Hematopoietic multipotent progenitor cell treated with erythropoietin and hydrocortisone succinate and interleukin-3 and kit ligand, for 6 days (in vitro differentiated cells): ENCODE measurements at regions not wholly inside any gene's neighbourhood (a gene's known extent, or its start where the extent isn't known, plus 50 kb on each side); places are given as distances from the start of the nearest gene placed in this dataset.
"Not testable (repeated sequence)": the region's sequence is repeated elsewhere in the genome, so short reads cannot be mapped to it uniquely, and the experiment has no call there.

Source experiments
- DNase-seq: peaks from one replicate; pipeline ENCODE4 v3.0.0-alpha.2; 2015

- no peak for DNase-seq
Measured at GRCh38 chr16:8436931-8437330, 153.4 kb downstream of the TMEM114 start.

DNA sequence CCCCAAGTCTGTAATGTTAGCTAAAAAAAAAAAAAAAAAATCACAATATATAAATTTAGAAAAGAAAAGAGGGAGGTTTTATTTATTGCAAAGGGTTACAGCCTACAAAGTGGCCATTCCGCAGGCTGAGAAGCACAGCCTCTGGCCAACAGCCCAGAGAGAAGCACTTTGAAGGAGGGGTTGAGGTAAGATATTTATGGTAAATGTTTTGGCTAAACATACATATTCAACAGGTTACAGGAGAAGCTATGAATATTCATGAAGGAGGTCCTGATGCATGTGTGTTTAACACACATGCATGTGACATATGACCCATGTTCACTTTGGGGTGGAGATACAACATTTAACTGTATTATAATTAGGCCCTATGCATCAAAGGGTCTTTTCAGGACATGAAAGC is 158.5 kb downstream of the TMEM114 start:
- no peak for DNase-seq

DNA sequence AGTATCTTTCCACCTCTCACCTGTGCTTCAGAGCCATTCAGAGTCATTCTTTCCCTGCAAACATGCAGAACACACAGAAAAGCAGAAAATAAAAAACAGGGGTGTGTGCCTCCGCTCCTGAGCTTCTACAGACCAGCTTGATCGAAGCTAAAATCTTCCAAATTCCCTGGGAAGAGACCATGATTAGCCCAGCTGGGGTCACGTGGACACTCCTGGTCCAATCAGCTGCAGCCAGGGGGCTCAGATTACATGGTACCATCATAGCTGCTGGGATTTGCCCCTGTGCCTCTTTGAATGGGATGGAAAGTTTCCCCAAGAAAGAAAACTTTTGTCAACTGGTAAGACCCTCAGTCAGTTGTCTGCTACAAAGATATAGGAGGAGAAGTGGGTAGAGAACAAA is 159.9 kb downstream of the TMEM114 start:
- DNase-seq = no peak

GRCh38 chr16:8426569-8426968 is 163.7 kb downstream of the TMEM114 start:
- DNase-seq = no peak

- DNase-seq = no peak
Measured at GRCh38 chr16:8417145-8417544, 173.2 kb downstream of the TMEM114 start.

DNA sequence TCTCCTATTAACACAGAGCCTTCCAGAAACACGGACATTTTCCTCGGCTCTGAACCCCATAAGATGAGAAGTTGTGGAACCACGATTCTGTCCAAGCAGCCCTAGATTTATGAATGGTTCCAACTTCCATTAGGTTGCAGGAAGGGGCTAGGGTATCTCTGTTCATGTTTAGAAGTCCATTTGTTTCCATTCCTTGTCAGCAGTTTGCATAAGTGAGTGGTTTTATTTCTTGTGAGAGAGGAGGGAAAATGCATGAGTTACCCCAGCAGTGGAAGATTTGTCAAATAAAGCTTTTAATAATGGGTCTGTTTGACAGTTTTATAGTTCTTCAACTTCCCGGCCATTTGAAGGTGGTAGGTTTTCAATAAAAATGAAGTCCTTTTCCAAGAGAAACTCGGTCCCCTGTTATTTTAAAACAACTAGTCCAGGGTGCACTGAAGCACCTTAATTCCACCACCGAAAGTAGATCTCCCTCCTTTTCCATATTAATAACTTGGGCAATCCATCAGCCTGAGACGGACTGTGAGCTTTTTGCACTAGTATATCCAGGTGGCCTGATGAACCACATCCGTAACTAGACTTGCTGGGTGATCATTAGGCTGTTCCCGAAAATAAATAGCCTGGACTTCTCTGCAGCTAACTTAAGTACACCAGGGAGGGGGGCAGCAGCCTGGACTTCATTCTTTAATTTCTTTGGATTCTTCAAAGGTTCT is 181.3 kb downstream of the TMEM114 start:
- DNase-seq = no peak

DNA sequence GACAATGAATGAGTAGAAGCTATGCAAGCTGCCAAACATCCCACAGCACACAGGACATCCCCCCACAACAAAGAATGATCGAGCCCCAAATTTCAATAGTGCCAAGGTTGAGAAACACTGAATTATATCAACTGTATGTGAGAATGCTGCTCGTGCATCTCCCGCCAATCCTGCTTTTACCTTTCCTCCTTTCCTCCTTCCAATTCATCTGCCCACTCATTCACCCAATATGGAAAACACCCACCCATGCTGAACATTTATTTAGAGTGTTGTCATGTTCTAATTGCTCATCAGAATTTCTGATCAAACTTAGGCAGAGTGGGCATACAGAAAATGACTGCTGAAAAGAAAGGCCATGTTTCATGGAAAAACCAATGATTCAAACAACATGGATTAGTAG is 183.0 kb downstream of the TMEM114 start:
- no peak for DNase-seq

GRCh38 chr16:8403978-8404749 is 186.1 kb downstream of the TMEM114 start:
- no peak for DNase-seq

- DNase-seq = no peak
Measured at GRCh38 chr16:8402981-8403843, 187.1 kb downstream of the TMEM114 start.

GRCh38 chr16:8400683-8401082 is 189.6 kb downstream of the TMEM114 start:
- not testable (repeated sequence) for DNase-seq

DNA sequence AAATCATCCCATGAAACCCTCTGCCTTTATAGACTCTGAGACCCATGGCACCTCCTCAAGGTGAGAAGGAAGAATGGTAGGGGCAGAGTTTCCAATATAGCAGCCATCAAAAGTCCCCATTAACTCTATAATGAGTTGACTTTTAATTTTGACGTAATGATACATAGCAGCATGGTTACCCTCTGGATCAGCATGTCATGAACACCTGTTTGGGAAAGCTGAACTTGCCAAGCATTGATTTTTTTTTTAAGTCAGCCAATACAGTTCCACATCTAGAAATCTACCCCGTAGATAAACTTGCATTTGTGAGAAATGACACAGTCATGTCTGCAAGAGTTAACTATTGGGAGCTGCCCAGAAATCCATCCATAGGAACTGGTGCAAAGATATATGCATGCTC is 191.8 kb downstream of the TMEM114 start:
- no peak for DNase-seq

DNA sequence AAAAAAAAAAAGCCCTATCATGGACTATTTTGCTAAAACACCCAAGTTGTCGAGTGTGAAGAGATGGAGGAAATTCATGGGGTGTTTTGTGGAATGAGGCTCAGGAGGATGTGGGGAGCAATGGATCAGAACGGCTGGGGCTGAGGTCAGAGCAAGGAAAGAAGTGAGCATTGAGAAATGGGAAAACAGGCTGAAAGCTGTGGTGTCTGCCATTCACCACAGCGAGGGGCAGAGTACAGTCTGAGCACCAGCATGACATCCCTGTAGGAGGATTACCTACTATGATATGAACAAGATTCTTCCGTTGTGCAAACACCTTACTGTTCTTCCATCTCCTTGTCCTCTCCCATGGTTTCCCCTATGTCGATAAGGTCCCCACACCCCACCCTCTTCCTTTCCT is 193.1 kb downstream of the TMEM114 start:
- DNase-seq = no peak

- no peak for DNase-seq
Measured at GRCh38 chr16:8396463-8396862, 193.8 kb downstream of the TMEM114 start.

- no peak for DNase-seq
Measured at GRCh38 chr16:8391257-8391656, 199.1 kb downstream of the TMEM114 start.

DNA sequence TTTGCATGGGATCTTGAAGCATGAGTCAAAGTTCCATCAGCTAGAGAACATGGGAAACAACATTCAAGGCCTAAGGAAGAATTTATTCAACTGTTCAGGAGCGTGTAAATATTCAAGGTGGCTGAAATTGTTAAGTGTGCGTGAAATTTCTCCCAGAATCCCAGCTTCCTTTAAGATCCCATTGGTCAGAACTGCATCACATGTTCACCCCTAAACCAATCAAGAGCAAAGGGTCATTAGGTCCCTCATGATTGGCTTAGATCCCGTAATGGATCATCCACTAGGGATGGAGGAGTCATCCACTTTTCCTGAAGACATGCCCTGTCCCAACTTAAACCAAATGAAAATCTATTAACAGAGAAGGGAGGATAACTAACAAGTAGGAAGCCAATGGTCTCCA is 201.6 kb downstream of the TMEM114 start:
- DNase-seq = no peak

DNA sequence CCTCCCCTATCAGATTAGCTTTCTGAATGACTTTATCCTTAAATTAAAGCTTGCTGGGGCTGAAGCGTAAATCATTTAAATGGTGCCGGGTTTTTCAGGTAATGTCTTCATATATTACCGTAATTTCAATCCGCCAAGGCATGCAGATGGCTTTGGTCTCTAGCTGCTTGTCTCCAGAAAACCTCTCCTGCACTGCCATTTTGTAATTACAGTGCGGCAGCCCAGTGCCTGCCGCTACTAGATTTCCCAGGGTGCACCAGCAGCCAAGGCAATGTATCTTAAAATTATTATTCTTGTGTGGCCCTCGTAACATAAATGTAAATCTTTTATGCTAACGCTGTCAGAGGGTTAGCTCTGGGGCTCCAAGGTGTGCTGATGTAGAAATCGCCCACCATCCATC is 208.5 kb downstream of the TMEM114 start:
- no peak for DNase-seq

DNA sequence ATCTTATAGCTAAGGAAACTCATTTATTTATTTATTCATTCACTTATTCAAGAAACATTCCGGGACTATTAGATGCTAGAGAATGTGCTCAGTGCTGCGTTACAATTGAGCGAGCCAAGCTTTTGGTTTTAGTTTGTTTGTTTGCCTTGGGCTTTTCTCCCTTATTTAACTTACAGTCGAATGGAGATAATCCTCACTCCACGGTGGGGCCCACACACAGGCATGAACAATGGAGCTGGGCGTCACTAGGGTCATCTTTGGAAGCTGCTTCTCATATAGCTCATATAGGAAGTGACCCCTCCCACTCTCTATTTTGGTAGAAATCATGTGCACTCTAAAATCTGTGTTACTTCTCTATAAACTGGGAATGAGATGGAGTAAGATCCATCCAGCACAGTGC is 210.0 kb downstream of the TMEM114 start:
- no peak for DNase-seq

- DNase-seq = no peak
Measured at GRCh38 chr16:8377864-8378263, 212.4 kb downstream of the TMEM114 start.

DNA sequence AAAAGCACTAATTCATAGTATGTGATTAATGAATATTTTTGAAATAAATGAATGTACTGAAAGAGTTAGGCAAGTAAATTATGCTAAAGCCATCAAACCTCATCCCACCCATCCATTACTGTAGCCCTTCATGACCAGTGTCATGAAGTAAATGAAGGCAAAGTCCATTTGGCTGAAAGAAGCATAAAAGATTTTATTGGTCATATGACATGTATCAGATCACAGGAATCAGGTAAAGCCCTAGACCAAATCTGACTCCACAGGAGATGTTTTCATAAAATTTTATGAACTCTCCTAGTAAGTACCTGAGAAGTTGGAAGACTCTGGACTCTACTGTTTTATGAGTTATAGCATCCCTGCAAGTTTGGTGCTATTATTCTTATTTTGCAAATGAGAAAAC is 213.5 kb downstream of the TMEM114 start:
- no peak for DNase-seq

DNA sequence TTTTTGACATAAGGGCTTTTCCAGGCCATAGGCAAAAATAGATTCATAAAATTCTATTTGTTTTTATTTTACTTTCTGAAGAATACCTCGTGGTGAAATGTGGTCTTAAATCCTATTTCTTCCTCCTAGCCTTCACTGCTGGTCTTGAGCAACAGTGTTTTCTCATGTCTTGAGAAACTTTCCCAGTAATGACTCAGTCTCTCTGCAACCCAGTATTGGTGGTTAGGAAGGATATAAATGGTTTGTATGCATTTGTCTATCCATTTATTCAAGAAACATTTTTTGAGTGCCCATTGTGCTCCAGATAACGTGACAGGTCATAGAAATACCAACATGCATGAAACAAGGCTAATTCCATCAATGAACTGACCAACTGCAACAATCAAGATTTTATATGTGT is 213.9 kb downstream of the TMEM114 start:
- no peak for DNase-seq

- peak; percentile 2 for DNase-seq
Measured at GRCh38 chr16:8375232-8375587, 215.1 kb downstream of the TMEM114 start.

DNA sequence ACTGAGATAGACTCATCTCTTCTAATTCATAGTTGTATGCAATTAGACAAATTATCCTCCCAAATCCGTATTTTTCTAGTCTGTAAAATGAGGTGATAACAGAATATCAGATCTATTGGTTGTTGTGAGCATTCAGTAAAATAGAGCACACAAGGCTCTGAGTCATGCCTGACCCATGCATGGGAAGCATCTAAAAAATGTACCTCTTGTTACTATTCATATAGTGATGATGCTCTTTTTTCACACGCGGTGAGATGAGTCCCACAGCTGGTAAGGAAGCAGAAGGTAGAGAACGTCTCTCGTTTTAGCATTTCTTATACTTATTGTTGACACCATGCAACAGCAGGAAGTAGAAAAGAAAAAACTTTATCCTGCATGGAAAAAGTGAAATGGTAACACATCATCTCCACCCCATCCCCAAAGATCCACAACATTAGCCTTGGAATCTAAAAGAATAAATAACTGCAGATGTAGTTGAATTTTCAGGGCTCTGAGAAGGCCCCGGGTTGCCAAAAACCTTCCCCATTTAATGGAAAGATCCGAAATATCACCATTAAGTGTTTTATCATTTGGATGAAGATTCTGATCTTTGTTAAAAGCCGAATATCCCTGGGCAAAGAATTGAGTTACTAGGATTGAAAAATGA is 215.6 kb downstream of the TMEM114 start:
- DNase-seq = no peak
